ENCODE measurements at regions not wholly inside any gene's neighbourhood (a gene's known extent, or its start where the extent isn't known, plus 50 kb on each side); places are given as distances from the start of the nearest gene placed in this dataset.

DNA sequence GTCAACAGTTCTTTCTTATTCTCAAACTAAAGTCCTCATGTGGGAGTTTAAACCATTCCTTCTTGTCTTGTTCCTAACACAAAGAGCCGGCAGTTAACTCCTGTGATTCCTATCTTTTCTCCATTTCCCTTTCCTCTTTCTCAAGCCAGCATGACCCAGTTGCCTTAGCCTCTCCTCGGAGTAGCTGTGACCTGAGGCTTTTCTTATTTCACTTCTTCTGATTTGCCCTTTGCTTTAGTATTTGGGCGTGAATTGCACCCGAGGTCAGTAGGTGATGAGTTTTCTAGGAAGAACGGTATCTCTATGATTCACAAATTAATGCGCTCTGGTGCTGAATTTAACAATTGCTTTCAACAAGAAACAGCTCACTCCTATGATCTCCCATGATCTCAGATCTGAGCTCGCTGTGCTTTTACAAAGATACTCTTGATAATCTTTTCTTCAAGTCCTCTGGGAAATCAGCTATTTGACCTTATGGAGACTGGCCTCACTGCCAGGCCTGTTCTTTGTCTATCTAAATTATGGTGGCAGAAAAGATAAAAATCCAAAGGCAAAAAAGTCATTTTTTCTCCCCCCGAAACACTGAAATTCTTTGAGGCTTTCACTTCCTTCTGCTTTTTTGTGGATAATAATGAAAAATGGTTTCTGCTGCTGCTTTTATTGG is 184.6 kb downstream of the JCAD start:
- TF ChIP-seq, protein P1, sequence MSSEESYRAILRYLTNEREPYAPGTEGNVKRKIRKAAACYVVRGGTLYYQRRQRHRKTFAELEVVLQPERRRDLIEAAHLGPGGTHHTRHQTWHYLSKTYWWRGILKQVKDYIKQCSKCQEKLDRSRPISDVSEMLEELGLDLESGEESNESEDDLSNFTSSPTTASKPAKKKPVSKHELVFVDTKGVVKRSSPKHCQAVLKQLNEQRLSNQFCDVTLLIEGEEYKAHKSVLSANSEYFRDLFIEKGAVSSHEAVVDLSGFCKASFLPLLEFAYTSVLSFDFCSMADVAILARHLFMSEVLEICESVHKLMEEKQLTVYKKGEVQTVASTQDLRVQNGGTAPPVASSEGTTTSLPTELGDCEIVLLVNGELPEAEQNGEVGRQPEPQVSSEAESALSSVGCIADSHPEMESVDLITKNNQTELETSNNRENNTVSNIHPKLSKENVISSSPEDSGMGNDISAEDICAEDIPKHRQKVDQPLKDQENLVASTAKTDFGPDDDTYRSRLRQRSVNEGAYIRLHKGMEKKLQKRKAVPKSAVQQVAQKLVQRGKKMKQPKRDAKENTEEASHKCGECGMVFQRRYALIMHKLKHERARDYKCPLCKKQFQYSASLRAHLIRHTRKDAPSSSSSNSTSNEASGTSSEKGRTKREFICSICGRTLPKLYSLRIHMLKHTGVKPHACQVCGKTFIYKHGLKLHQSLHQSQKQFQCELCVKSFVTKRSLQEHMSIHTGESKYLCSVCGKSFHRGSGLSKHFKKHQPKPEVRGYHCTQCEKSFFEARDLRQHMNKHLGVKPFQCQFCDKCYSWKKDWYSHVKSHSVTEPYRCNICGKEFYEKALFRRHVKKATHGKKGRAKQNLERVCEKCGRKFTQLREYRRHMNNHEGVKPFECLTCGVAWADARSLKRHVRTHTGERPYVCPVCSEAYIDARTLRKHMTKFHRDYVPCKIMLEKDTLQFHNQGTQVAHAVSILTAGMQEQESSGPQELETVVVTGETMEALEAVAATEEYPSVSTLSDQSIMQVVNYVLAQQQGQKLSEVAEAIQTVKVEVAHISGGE (tag by site-specific recombination; conservative IDR thresholded peaks at IDR 0.05; ENCODE audit: low read depth): no peak
- TF ChIP-seq KLF16 (tag by site-specific recombination; IDR thresholded peaks at IDR 0.05) (no peak), ZNF510 (tag by site-specific recombination; IDR thresholded peaks at IDR 0.05; ENCODE audit: insufficient replicate concordance) (no peak), CTCF (tag by site-specific recombination; IDR thresholded peaks at IDR 0.05) (no peak), GFI1B (tag by site-specific recombination; IDR thresholded peaks at IDR 0.05) (no peak)
